ENCODE measurements at regions not wholly inside any gene's neighbourhood (a gene's known extent, or its start where the extent isn't known, plus 50 kb on each side); places are given as distances from the start of the nearest gene placed in this dataset.

DNA sequence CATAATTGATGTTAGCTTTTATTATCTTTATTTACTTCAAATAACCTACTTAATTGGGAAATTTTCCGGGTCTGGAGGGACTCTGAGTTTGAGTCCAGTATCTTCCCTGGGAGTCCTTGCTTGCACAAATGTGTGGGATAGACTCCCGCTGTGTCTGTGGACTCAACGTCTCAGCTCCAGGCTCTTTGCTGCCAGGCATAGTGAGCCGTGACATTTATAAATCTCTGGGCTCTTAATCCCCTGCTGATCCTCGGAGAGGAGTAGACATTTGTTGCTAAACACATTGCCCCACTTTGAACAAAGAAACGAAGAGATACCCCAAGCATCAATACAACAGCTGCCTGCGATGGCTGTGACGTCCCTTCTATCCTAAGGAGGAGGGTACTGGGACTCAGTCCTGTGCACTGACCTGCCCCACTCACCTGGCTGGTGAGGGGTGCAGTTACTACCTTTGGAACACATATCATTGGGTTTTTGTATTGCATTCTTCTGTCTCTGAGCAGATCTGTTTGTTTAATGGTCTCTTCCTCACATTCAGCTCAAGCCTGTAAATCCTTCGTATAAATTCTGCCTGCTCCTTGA is 316.9 kb downstream of the HAPSTR1 start:
- no peaks in the 10 kb centered on the region for H3K4me1 ChIP-seq (replicated peaks in 1 of 2; ENCODE audit: control insufficient read depth in 2 of 2, insufficient read depth in 2 of 2, low read length in 2 of 2)

More for the DNA sequence above, 316.9 kb downstream of the HAPSTR1 start:
- H3K27me3 ChIP-seq (ENCODE audit: control insufficient read depth in 2 of 2, insufficient read depth in 2 of 2, low read length in 2 of 2), result no peaks in the 10 kb centered on the region; a peak in 2 of 5 replicates
- 2% methylated on average over 9 of the region's 9 CpGs for WGBS (ENCODE audit: insufficient coverage, low coverage, missing lambda C conversion rate)
- DNase-seq (ENCODE audit: extremely low read depth in 1 of 4, low spot score in 3 of 4) (no peak), FAIRE-seq (no peak), ATAC-seq (no peak)
- no peak overlapping the region for H3K4me3 ChIP-seq
- H4K20me1 ChIP-seq (replicated peaks; ENCODE audit: control insufficient read depth, insufficient read depth, low read length), result no peaks in the 10 kb centered on the region; the same call in 1 of the 2 replicates
- ChIA-PET POLR2A (no interaction called here), CTCF (ENCODE audit: low intra/inter-chr PET ratio) (no interaction called here)
- no peak overlapping the region for H3K4me2 ChIP-seq (ENCODE audit: insufficient read depth, low read length)
- BruUV-seq (replicated peaks), result no TSS peak
- no peak overlapping the region for H3K9ac ChIP-seq (ENCODE audit: insufficient read depth in 1 of 2, low read depth in 2 of 2, low read length in 2 of 2)
- TF ChIP-seq, protein P1, sequence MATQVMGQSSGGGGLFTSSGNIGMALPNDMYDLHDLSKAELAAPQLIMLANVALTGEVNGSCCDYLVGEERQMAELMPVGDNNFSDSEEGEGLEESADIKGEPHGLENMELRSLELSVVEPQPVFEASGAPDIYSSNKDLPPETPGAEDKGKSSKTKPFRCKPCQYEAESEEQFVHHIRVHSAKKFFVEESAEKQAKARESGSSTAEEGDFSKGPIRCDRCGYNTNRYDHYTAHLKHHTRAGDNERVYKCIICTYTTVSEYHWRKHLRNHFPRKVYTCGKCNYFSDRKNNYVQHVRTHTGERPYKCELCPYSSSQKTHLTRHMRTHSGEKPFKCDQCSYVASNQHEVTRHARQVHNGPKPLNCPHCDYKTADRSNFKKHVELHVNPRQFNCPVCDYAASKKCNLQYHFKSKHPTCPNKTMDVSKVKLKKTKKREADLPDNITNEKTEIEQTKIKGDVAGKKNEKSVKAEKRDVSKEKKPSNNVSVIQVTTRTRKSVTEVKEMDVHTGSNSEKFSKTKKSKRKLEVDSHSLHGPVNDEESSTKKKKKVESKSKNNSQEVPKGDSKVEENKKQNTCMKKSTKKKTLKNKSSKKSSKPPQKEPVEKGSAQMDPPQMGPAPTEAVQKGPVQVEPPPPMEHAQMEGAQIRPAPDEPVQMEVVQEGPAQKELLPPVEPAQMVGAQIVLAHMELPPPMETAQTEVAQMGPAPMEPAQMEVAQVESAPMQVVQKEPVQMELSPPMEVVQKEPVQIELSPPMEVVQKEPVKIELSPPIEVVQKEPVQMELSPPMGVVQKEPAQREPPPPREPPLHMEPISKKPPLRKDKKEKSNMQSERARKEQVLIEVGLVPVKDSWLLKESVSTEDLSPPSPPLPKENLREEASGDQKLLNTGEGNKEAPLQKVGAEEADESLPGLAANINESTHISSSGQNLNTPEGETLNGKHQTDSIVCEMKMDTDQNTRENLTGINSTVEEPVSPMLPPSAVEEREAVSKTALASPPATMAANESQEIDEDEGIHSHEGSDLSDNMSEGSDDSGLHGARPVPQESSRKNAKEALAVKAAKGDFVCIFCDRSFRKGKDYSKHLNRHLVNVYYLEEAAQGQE (IDR thresholded peaks at IDR 0.05; ENCODE audit: borderline replicate concordance), result no peak
- TF ChIP-seq, protein P1 (CRISPR knock-in tag; IDR thresholded peaks at IDR 0.05; ENCODE audit: low read depth), result no peak
- intact Hi-C loops (cut with micrococcal nuclease), result no loop called here
- no peaks in the 10 kb centered on the region for H3K9me3 ChIP-seq (replicated peaks; ENCODE audit: control insufficient read depth, insufficient read depth, low read depth, low read length)
- in situ Hi-C loops (cut with MboI), result no loop called here
- H3K36me3 ChIP-seq (ENCODE audit: control insufficient read depth, insufficient read depth, low read length), result no peaks in the 10 kb centered on the region; the same call in 2 of the 3 replicates
- H3K79me2 ChIP-seq (ENCODE audit: control insufficient read depth, insufficient read depth, low read length), result no peaks in the 10 kb centered on the region
- no peak overlapping the region for H2AFZ ChIP-seq (ENCODE audit: low read depth, low read length)
- no peak overlapping the region for H3K27ac ChIP-seq (ENCODE audit: extremely low read depth, low read depth, low read length)
- no peaks in the 10 kb centered on the region for H3K9me1 ChIP-seq (ENCODE audit: control insufficient read depth, insufficient read depth, low read length)
